H1 (cell line): ENCODE measurements at regions not wholly inside any gene's neighbourhood (a gene's known extent, or its start where the extent isn't known, plus 50 kb on each side); places are given as distances from the start of the nearest gene placed in this dataset.

Source experiments
- ASH2L ChIP-seq: fragments of 200-600, 300-600 bp; sonication (generic); IDR thresholded peaks from one replicate; pipeline ENCODE4 v1.7.1; 2017; ENCODE audit warnings: low read length
- EZH2 ChIP-seq: fragments of 200-600 bp; sonication (generic); IDR thresholded peaks from 2 replicates; pipeline ENCODE4 v1.7.1; 2012; ENCODE audit warnings: low read depth, mild to moderate bottlenecking, moderate library complexity, low read length, inconsistent platforms; ENCODE audit not compliant: severe bottlenecking
- SIX5 ChIP-seq: IDR thresholded peaks from 2 replicates; pipeline ENCODE4 v1.6.1; 2011; ENCODE audit warnings: mild to moderate bottlenecking, low read depth, low read length
- TF ChIP-seq, protein P1 (sequence below): IDR thresholded peaks from 2 replicates; pipeline ENCODE4 v1.6.1; 2012; ENCODE audit warnings: inconsistent platforms

DNA sequence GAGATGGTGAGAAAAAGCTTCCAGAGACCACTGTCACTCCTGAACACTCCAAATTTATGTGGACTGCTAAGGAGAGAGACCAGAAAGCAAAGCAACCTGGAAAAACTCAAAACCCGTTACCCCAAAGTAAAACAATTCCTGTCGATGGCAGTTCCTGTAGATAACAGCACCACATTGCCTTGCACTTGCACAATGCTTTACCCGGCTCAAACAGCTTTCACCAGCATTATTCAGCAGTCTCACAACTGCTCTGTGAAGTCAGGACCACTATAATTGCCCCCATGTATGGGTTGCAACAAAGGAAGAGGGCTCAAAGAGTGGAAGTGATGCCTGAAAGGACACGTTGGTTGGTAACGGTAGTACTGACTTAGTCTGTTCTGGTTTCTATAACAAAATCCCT, 234.8 kb downstream of the BCOR start (continued):
- TF ChIP-seq SIX5 (no peak), EZH2 (no peak), ASH2L (no peak)
- TF ChIP-seq, protein P1, sequence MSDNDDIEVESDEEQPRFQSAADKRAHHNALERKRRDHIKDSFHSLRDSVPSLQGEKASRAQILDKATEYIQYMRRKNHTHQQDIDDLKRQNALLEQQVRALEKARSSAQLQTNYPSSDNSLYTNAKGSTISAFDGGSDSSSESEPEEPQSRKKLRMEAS, result no peak
